RKO (cell line): ENCODE measurements at regions not wholly inside any gene's neighbourhood (a gene's known extent, or its start where the extent isn't known, plus 50 kb on each side); places are given as distances from the start of the nearest gene placed in this dataset.

Experiments
- DNase-seq: peaks from one replicate; pipeline ENCODE4 v3.0.0-alpha.2; 2016; ENCODE audit warnings: low spot score

- DNase-seq: no peak
Observed at GRCh38 chr3:168844894-168845482, 749.3 kb upstream of the GOLIM4 start.

DNA sequence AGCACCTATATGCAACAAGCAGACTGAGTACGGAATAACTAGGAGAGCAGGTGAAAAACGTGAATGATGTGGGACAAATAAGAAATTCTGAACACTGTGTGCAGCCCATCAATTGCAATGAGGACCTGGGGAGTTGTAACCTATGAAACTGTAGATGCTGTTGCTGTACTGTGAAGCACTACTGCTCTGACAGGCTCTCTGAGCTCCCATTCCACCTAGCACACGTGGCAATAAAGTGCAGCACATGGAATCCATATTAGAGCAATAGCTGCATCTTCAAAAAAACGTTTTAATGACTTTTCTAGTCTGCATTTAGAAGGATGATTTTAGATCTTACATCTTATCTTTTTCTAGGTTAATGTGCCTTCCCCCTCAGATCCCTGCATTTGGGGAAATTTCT, 748.7 kb upstream of the GOLIM4 start:
- DNase-seq: no peak

DNA sequence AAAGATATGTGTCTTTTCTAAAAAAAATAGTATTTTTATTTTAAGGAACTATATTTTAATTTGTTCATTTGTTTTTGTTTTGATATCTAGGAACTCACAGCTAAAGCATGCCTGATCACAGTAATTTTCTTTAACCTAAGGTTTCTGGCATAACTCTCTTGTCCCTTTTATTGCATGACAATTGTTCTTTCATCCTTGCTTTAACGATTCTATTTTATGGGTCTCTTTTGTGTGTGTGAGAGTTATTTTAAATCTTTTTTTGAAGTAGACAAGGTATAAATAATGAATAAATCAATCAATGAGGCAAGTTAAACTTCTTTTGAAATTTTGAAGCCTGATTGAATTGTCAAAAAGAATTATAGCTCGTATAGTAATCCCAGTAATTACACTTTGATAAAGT, 747.8 kb upstream of the GOLIM4 start:
- DNase-seq: no peak

DNA sequence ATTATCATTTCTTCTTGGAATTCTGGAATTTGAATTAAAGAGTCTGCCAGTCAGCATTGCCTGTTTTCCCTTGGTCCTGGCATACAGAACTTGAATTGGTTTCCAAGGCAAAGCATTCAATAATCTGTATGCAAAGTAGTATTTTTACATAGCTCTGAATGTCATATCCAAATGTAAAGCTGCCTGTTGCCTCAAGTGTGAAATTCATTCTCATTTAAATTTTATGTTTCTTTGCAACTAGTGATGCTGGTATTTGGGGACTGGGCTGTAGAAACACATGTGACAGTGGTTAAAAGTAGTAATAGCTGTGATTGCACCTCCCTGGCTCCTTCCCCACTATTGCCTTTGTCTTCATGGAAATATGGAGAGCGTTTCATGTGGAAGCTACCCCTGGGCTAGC, 743.9 kb upstream of the GOLIM4 start:
- no peak for DNase-seq

DNA sequence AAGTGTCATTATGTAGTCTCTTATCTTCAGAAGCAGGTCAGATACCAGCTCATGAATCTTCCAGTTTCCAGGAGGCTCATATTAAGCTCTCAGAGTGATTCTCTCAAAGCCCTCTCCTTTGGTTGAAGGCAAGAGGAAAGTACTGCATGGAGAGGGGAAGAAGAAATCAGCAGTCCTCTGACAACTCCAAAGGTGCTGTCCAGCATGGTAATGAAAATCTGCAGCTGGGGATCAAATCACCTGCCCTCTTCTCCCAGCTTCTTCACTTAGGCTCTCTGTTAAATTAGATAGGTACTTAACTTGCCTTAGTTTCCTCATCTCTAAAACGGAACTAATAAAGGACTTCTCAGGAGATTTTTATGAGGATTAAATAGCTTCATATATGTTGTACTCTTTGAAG, 738.8 kb upstream of the GOLIM4 start:
- no peak for DNase-seq

- no peak for DNase-seq
Observed at GRCh38 chr3:168828943-168829342, 733.2 kb upstream of the GOLIM4 start.

DNA sequence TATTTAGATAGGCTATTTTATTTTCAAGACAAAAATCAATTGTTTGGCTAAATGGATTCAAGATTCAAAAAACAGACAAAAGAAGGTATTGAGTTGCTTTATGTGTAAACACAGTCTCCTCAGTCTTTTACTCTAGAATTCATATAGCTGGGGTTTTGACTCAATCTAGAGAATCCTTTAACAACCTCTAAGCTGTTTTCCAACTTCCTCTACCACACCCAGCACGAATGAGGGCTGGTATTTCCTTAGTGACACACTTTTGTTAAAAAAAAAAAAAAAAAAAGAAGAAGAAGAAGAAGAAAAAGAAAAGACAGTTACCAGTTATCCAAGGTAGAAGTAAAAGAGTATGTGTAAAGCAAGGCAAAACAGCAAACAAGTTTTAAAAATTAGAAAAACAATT, 732.8 kb upstream of the GOLIM4 start:
- DNase-seq: no peak

DNA sequence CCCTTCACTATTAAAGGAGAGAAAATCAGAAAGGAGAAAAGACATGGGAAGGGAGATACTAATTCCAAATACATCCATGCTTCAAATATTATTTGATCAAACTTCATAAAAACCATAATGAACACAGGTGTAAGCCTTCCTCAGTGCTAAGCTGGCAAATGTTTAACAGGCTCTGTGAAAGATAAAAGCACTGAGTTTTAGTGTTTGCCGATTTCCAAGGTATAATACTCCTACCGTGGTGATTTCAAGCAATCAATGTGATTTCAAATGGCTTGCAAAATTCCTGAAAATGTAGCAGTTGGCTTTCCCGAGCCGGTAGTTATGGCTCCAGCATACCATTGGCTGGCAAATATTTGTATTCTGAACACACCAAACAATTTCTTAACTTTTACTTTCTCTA, 732.3 kb upstream of the GOLIM4 start:
- DNase-seq: no peak

DNA sequence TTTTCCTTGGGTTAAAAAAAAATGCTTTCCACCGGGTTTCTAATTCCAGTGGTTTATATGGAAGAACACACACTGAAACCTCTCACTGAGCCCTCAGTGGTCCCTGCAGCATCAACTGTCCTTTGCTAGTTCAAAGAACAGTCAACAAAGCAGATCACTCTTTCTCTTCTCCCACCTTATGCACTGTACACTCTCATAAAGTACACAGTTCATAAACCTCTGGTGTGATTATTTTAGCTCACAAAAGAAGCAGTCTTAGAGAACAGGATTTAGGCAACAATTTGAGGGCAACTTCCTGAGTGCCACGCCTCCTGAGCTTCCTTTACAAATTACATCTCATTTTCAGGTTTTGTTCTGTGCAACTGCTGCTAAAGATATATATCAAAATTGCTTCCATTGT, 728.4 kb upstream of the GOLIM4 start:
- DNase-seq: no peak

GRCh38 chr3:168823466-168823865, 727.7 kb upstream of the GOLIM4 start:
- DNase-seq: no peak

- no peak for DNase-seq
Observed at GRCh38 chr3:168820810-168821415, 725.2 kb upstream of the GOLIM4 start.

DNA sequence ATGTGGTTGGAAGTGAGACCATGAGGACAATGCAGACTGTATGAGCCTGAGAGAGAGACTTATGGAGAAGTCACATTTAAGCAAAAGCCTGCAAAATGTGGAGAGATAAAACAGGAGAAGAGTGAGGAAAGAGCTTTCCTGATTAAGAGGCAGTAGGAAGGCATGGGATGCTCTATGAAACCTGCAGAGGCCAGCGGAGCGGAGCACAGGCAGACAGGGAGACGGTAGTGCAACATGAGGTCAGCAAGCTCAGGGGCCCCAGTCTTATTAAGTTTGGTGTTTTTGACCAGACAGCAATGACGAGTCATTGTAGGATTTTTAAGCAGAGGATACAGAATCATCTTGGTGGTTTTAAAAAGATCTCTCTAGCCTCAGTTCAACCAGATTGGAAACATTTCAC, 721.5 kb upstream of the GOLIM4 start:
- DNase-seq: no peak

DNA sequence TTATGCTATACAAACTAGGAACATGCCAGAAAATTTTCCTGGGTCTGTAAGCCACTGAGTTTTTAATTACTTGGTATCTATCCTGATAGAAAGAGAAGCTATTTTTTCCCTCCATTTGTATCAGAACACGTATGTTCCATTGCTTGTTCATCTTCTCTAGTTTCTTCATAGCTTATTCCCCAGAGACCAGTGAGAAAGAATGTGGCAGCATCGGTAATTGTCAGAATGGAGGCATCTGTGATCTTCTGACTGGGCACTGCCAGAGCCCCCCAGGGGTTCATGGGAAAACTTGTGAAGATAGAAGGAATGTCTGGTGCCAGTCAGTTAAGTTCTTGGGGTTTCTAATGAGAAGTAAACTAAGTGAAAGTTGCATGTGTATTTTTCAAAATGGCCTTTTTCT, 720.2 kb upstream of the GOLIM4 start:
- no peak for DNase-seq

DNA sequence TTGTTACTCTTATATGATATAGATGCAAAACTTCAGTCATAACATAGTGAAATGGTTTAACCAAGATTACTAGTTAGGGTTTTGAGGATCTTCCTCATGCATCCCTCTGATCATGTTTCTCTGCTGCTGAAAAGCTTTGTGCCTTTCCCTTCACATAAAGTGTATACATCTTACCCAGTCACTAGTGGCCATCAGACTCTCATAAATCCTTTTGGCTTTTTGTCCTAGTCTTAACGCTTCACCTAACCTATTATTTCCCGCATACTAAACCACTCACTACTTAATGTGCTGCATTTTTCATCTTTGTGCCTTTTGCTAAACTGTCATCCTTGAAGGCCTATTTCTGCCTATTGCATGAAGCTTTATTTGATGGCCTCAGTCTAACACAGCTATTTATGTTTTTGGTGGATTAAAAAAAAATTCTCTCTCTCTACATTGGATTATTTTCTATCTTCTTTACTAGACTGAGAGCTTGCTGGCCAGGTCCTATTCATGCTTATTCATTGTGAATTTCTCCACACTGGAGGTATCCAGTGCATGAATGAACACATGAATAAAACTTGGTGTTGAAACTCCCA, 717.6 kb upstream of the GOLIM4 start:
- no peak for DNase-seq

GRCh38 chr3:168812234-168812633, 716.5 kb upstream of the GOLIM4 start:
- no peak for DNase-seq

- DNase-seq: no peak
Observed at GRCh38 chr3:168808596-168808995, 712.9 kb upstream of the GOLIM4 start.

DNA sequence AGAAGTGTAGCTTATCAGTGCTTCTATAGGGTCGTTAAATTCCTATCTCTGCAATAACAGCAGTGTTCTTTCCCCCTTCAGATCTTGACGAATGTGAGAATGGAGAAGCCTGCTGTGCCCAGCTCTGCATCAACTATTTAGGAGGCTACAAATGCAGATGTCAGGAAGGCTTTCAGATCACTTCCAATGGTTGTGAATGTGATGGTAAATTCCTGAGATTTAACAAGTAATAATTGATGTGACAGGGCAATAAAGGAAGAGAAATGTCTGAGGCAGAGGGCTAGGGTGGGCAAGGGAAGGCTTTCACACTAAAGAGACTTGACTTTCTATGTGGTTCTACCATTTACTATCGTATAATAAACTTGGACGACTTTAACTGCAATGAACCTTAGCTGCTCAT, 711.7 kb upstream of the GOLIM4 start:
- no peak for DNase-seq

- no peak for DNase-seq
Observed at GRCh38 chr3:168806871-168807270, 711.1 kb upstream of the GOLIM4 start.

DNA sequence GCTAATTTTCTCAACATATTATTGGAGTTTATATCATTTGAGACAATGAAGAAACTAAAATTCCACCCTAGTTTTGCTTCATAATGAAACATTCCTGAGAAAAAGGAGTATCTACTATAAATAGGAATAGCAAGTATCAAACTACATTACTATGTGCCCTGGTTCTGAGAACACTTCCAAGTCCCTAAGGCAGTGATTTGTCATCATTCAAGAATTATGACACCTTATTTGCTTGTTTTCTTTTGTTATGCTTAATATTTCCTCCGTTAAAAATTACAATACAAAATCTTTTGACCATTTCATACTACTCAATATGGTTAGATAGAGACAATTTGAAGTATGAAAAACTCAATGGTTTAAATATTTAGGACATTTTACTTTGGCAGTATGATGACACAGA, 707.8 kb upstream of the GOLIM4 start:
- DNase-seq: no peak

- no peak for DNase-seq
Observed at GRCh38 chr3:168802766-168803165, 707.0 kb upstream of the GOLIM4 start.

DNA sequence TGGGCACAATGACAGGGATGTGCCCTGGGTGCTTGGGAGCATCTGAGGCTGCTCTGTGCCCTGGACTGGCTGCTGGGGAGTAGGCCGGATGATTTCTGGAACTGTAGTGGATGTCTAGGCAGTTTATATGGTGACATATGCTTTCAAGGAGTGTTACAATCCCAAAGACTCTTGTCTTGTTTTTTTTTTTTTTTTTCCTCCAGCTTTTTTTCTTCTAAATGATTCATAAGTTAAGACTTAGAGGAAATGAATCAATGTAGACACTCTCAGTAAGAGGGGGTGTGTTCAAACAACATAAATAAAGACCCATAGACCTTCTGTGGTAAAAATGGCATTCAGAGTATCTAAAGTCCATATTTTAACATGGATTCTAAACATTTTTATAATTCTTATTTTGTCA, 706.1 kb upstream of the GOLIM4 start:
- DNase-seq: peak; percentile 62

- DNase-seq: no peak
Observed at GRCh38 chr3:168796339-168796738, 700.6 kb upstream of the GOLIM4 start.

- no peak for DNase-seq
Observed at GRCh38 chr3:168794427-168794826, 698.7 kb upstream of the GOLIM4 start.

- DNase-seq: no peak
Observed at GRCh38 chr3:168782193-168782592, 686.5 kb upstream of the GOLIM4 start.
